ENCODE measurements at regions not wholly inside any gene's neighbourhood (a gene's known extent, or its start where the extent isn't known, plus 50 kb on each side); places are given as distances from the start of the nearest gene placed in this dataset.
A peak's percentile ranks its signal among the peaks of the same experiment; 100 is the strongest.
"Not testable (repeated sequence)": the region's sequence is repeated elsewhere in the genome, so short reads cannot be mapped to it uniquely, and the experiment has no call there.

- DNase-seq = no peak
Measured at GRCh38 chr4:111957997-111958396, 187.3 kb upstream of the FAM241A start.

- DNase-seq = no peak
Measured at GRCh38 chr4:111959222-111959621, 186.0 kb upstream of the FAM241A start.

- DNase-seq = no peak
Measured at GRCh38 chr4:111960241-111960667, 185.0 kb upstream of the FAM241A start.

- DNase-seq = not testable (repeated sequence)
Measured at GRCh38 chr4:111961026-111961425, 184.2 kb upstream of the FAM241A start.

DNA sequence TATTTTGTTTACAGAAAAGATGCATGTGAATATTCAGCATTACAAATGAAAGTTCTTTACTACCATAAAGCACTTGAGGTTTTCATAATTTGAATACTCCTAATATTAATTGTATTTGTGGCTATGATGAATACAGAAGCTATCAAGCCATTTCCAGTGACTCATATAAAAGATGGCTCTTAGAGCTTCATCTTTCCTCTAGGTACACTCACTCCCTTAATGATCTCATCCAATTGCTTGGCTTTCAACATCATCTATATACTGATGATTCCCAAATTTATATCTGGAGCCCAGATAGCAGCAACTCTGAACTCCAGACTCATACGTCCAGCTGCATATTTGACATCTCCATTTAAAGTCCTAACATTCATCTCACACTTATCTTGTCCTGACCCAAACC is 183.4 kb upstream of the FAM241A start:
- no peak for DNase-seq

GRCh38 chr4:111963158-111963700 is 182.0 kb upstream of the FAM241A start:
- no peak for DNase-seq

DNA sequence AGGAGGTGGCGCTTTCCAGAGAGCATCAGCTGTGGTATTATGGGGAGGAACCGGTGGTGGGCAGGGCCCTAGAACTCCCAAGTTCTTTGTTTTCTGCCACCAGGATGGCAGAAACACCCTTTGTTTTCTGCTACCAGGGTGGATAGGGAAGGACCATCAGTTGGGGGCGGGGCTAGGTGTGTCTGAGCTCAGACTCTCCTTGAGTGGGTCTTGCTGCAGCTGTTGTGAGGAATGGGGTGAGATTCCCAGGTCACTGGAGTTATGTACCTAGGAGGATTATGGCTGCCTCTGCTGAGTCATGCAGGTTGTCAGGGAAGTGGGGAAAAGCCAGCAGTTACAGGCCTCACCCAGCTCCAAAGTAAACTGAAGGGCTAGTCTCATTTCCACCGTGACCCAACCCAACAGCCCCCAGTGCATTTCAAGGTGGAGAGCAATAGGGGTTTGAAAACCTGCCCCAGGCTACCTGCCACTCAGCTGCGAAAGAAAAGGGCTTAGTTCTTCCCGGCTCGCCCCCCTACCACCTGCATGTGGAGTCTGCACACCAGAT is 167.8 kb upstream of the FAM241A start:
- DNase-seq = no peak

- DNase-seq = no peak
Measured at GRCh38 chr4:111979921-111980320, 165.3 kb upstream of the FAM241A start.

DNA sequence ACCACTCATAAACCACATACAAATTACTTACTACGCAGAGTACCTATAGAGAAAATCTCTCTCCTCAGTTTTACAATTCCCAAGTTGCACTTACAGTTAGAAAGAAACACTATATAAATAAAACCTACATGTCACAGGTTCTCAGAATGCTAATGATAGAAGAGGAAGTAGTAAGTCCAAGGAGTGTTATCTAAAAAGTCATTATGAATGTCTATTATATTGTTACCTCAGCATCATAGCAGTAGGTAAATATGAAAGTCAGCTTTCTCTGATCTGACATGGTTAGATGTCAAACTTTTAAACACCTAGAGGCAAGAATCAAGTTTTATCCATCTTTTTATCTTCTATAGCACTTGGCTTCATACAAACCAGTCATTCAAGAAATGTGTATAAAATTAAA is 163.2 kb upstream of the FAM241A start:
- no peak for DNase-seq

- DNase-seq = no peak
Measured at GRCh38 chr4:111984169-111984819, 161.0 kb upstream of the FAM241A start.

GRCh38 chr4:111985426-111985825 is 159.8 kb upstream of the FAM241A start:
- DNase-seq = no peak

DNA sequence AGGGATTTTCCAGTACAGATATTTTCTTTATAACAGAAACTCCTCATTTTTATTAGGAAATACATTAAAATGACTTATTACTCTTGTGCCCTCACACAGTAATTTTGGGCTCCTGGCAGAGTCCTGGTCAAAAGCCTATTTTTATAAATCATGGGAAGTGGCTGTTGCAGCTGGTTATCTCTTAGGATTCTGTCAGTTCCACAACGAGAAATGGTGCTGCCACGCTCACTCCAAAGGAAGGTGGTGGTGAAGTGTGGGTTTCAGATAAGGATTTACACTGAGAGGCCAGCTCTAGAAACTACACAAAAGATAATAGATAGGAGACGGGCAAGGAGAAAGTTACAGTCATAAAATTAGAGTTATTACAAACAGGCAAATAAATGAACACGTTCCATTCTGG is 159.2 kb upstream of the FAM241A start:
- no peak for DNase-seq

- DNase-seq = no peak
Measured at GRCh38 chr4:111988514-111988913, 156.7 kb upstream of the FAM241A start.

DNA sequence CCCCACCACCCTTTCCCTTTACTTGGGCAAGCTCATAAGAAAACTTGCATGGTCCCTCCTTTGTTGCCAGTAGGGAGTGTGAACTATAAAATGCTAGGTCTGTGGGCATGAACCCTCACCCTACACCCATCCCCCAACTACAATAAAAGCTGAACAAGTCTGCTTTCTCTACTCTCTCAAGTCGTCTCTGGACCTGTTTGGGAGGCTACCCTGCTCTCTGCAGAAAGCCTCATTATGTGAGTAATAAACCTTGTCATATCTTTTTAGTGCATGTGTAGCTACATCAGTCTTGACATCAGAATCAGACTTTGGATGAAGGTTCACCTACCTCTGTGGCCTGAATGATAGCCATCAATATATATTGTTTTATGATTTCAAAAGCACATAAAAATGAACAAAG is 155.4 kb upstream of the FAM241A start:
- no peak for DNase-seq

DNA sequence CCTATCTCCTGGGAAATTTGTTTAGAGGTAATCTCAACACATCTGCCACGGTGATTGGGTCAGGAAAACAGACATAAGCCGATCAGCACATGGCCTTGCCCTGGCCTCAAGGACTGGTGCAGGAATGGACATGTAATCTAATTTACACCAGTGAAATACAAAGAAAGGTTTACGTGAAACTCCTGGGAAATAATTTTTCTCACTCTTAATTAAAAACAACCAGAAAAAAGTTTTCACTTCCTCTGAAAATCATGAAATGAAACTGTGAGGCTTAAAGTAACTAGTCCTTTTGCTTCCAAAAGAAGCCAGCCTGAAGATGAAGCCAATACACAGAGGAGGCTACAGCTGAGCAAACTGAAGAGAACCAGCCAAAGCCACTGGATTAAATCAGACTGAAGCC is 154.1 kb upstream of the FAM241A start:
- no peak for DNase-seq

- DNase-seq = no peak
Measured at GRCh38 chr4:111991797-111992196, 153.5 kb upstream of the FAM241A start.

DNA sequence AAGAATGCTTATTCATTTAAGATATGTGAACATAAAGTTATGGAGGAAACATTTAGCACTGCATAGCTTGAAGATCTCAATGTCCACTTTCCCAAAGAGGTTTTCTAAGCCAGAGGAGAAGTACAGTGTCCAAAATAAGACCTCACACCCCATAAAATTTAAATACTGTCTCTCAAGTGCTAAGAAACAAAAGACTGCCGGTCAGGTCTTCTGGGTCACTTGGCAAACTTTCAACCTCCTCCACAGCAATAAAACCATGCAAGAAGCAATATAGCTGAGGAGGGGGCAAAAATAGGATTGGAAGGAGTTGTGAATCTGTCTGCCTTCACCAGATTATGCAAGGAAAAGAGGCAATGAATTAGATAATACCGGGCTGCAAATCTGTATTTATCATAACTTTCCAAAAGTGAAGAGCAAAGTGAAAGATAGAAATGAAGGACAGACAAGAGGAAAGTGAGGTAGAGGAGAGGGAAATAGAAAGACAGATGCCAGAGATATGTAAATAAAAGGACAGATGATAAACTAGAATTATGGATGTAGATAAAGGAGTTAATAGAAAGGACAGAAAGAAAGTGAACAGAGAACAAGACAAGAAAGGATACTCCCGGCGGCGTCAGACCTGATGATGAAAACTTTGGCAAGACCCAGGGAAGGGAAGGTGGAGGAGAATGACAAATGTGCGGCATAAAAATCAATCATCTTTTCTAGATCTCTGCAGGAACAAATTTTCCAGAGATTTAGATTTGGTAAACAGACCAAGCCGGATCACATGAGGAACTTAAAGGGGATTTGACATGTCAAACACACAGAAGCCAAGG is 152.7 kb upstream of the FAM241A start:
- peak; percentile 44 for DNase-seq

DNA sequence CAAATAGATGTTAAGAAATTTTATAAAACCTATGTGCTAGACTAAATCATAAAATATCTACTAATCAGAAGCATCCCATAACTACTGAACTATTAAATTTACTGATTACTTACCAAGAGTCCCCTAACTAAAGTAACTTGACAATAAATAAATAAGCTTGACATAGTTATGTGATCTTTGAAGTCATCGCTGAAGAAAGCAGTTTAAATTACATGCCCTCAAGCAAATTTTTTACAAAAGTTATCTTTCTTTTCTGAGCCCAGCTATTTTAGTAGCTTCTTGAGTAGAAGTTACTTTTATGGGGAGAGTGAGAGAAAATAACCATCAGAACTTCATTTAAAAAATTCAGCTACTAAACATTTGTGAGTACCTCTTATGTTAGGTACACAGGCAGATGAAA is 150.9 kb upstream of the FAM241A start:
- DNase-seq = no peak

DNA sequence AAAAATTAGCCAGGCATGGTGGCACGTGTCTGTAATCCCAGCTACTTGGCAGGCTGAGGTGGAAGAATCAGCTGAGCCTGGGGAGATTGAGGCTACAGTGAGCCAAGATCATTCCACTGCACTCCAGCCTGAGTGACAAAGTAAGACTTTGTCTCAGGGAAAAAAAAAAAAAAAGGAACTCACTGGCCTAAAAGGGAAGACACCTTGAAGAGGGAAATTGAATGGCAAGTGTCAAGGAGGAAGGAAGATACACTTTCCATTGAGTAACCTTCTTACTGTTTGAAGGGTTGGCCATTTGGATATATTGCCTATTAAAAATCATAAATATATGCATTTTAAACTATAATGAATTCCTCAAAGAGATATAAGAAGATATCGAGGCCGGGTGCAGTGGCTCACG is 147.5 kb upstream of the FAM241A start:
- no peak for DNase-seq

DNA sequence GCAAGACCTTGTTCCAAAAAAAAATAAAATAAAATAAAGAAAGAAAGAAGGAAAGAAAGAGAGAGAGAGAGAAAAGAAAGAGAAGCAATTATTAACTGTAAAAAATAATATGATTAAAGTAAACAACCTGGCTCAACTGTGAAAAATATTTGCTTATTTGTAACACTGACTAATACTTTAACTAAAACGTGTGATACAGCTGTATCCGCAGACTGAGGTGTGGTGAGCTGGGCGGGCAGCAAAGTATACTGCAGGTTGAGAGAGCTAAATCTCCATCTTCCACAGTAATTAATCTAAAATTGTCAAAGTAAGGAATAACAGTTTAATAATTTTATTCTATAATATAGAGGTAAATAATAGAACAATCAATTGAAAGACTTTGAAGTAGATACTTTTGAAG is 145.5 kb upstream of the FAM241A start:
- no peak for DNase-seq

DNA sequence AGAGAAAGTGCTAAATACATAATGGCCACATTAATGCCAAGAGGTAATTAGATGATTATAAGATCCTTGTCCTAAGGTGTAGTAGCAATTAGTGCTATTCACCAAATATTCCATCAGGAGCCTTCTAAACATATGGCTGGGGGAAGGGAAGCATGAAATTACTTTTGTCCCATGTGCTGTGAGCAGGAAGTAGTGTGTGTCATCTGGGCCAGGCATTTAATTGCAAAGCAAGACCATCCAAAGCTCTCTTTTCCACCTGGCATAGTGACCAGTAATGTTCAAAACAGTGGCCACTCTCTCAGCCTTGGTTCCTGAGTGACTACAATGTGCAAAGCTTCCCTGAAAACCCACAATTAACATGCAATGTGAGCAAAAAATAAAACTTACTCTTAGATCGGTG is 144.2 kb upstream of the FAM241A start:
- no peak for DNase-seq

GRCh38 chr4:112002248-112002661 is 143.0 kb upstream of the FAM241A start:
- DNase-seq = no peak

Measured in renal pelvis (tissue), 1 donor.